Thyroid gland (tissue), 4 donors: ENCODE measurements at regions not wholly inside any gene's neighbourhood (a gene's known extent, or its start where the extent isn't known, plus 50 kb on each side); places are given as distances from the start of the nearest gene placed in this dataset.

Experiments used
- POLR2A ChIP-seq, 2 donors: fragments of 450-650 bp; IDR thresholded peaks; one replicate each; pipeline ENCODE4 v1.6.1; 2017; ENCODE audit warnings: antibody characterized with exemption in 2 of 2, mild to moderate bottlenecking in 2 of 2, moderate library complexity in 1 of 2
- TF ChIP-seq, protein P1 (sequence below), 6 experiments: fragments of 200-600 bp in 3 of 6; fragments of 450-650 bp in 3 of 6; sonication (generic) in 3 of 6; IDR thresholded peaks; one replicate each; pipeline ENCODE4 v1.5.1; 2016 to 2019; ENCODE audit warnings: antibody characterized with exemption in 6 of 6, mild to moderate bottlenecking in 2 of 6, inconsistent platforms in 1 of 6, moderate library complexity in 1 of 6

- TF ChIP-seq, protein P1, sequence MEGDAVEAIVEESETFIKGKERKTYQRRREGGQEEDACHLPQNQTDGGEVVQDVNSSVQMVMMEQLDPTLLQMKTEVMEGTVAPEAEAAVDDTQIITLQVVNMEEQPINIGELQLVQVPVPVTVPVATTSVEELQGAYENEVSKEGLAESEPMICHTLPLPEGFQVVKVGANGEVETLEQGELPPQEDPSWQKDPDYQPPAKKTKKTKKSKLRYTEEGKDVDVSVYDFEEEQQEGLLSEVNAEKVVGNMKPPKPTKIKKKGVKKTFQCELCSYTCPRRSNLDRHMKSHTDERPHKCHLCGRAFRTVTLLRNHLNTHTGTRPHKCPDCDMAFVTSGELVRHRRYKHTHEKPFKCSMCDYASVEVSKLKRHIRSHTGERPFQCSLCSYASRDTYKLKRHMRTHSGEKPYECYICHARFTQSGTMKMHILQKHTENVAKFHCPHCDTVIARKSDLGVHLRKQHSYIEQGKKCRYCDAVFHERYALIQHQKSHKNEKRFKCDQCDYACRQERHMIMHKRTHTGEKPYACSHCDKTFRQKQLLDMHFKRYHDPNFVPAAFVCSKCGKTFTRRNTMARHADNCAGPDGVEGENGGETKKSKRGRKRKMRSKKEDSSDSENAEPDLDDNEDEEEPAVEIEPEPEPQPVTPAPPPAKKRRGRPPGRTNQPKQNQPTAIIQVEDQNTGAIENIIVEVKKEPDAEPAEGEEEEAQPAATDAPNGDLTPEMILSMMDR (IDR thresholded peaks at IDR 0.05): no peak
- TF ChIP-seq POLR2A (IDR thresholded peaks at IDR 0.05): no peak
These were observed 730.9 kb upstream of the PRMT6 start for GRCh38 chr1:106325600-106325999.
